ENCODE measurements at regions not wholly inside any gene's neighbourhood (a gene's known extent, or its start where the extent isn't known, plus 50 kb on each side); places are given as distances from the start of the nearest gene placed in this dataset.

GRCh38 chr1:227449741-227450441, 113.5 kb upstream of the ZNF678 start (continued):
- no peak for TF ChIP-seq ZNF436 (CRISPR knock-in tag; IDR thresholded peaks at IDR 0.05)
- TF ChIP-seq RCOR1 (IDR thresholded peaks at IDR 0.05; ENCODE audit: borderline replicate concordance in 1 of 2, low read depth in 2 of 2, low read length in 2 of 2), result peak in 1 of 2 experiments; percentile 35; a peak in 1 of 4 replicates
- TF ChIP-seq HES1 (IDR thresholded peaks at IDR 0.05; ENCODE audit: low read depth), result peak; percentile 40; the same call in 1 of the 2 replicates
- no peak for TF ChIP-seq ZNF57 (CRISPR knock-in tag; IDR thresholded peaks at IDR 0.05)
- TF ChIP-seq ZNF512 (tag; IDR thresholded peaks at IDR 0.05), result no peak
- TF ChIP-seq MCM5 (IDR thresholded peaks at IDR 0.05; ENCODE audit: low read depth), result no peak
- no peak for TF ChIP-seq NEUROD1 (IDR thresholded peaks at IDR 0.05; ENCODE audit: borderline replicate concordance, low read depth, low read length, partially characterized antibody)
- no peak for TF ChIP-seq ZNF316 (IDR thresholded peaks at IDR 0.05)
- TF ChIP-seq CEBPG (CRISPR knock-in tag; IDR thresholded peaks at IDR 0.05), result no peak
- TF ChIP-seq CEBPG (tag; conservative IDR thresholded peaks at IDR 0.05 in 1 of 2, IDR thresholded peaks at IDR 0.05 in 1 of 2), result no peak; a peak in 1 of 4 replicates
- TF ChIP-seq ZNF695 (CRISPR knock-in tag; IDR thresholded peaks at IDR 0.05), result no peak
- TF ChIP-seq GABPB1 (CRISPR knock-in tag; IDR thresholded peaks at IDR 0.05), result 0 out of 2 replicates have a peak, but pooled peaks have one; percentile 22
- TF ChIP-seq TEAD4 (IDR thresholded peaks at IDR 0.05; ENCODE audit: low read length), result peak; percentile 10; the same call in 1 of the 2 replicates
- TF ChIP-seq TEAD4 (CRISPR knock-in tag; IDR thresholded peaks at IDR 0.05; ENCODE audit: borderline replicate concordance), result no peak
- no peak for TF ChIP-seq E2F4 (CRISPR knock-in tag; IDR thresholded peaks at IDR 0.05; ENCODE audit: low read depth)
- no peak for TF ChIP-seq PHF20 (IDR thresholded peaks at IDR 0.05; ENCODE audit: partially characterized antibody)
